ENCODE measurements at regions not wholly inside any gene's neighbourhood (a gene's known extent, or its start where the extent isn't known, plus 50 kb on each side); places are given as distances from the start of the nearest gene placed in this dataset.

GRCh38 chr18:28789502-28789901, 612.6 kb upstream of the CDH2 start:
- TF ChIP-seq, protein P1, sequence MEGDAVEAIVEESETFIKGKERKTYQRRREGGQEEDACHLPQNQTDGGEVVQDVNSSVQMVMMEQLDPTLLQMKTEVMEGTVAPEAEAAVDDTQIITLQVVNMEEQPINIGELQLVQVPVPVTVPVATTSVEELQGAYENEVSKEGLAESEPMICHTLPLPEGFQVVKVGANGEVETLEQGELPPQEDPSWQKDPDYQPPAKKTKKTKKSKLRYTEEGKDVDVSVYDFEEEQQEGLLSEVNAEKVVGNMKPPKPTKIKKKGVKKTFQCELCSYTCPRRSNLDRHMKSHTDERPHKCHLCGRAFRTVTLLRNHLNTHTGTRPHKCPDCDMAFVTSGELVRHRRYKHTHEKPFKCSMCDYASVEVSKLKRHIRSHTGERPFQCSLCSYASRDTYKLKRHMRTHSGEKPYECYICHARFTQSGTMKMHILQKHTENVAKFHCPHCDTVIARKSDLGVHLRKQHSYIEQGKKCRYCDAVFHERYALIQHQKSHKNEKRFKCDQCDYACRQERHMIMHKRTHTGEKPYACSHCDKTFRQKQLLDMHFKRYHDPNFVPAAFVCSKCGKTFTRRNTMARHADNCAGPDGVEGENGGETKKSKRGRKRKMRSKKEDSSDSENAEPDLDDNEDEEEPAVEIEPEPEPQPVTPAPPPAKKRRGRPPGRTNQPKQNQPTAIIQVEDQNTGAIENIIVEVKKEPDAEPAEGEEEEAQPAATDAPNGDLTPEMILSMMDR (conservative IDR thresholded peaks at IDR 0.05 in 1 of 2, IDR thresholded peaks at IDR 0.05 in 1 of 2; ENCODE audit: low read depth in 1 of 2, low read length in 2 of 2): no peak
- no peak for TF ChIP-seq EZH2 (IDR thresholded peaks at IDR 0.05; ENCODE audit: low read length, missing control alignments)

All from fibroblast of lung (primary cell).